Peyer's patch (tissue), 4 donors: ENCODE measurements at regions not wholly inside any gene's neighbourhood (a gene's known extent, or its start where the extent isn't known, plus 50 kb on each side); places are given as distances from the start of the nearest gene placed in this dataset.

Source experiments
- CTCF ChIP-seq, 6 experiments: fragments of 450-650 bp in 4 of 6; fragments of 200-600 bp in 2 of 6; sonication (generic) in 1 of 6; IDR thresholded peaks; one replicate each; pipeline ENCODE4 v1.5.1; 2017 to 2019; ENCODE audit warnings: antibody characterized with exemption in 6 of 6, mild to moderate bottlenecking in 3 of 6, moderate library complexity in 1 of 6
- POLR2A ChIP-seq, 2 donors: fragments of 450-650 bp; IDR thresholded peaks; one replicate each; pipeline ENCODE4 v1.5.1; 2017; ENCODE audit warnings: antibody characterized with exemption in 2 of 2, mild to moderate bottlenecking in 2 of 2, moderate library complexity in 2 of 2

GRCh38 chr2:108161298-108161697 lies 78.5 kb upstream of the SULT1C3 start:
- TF ChIP-seq CTCF (IDR thresholded peaks at IDR 0.05) = no peak
- no peak for TF ChIP-seq POLR2A (IDR thresholded peaks at IDR 0.05)
